NCI-H1436 treated with DMSO at 0.1 percent for 48 hours (cell line): ENCODE measurements at regions not wholly inside any gene's neighbourhood (a gene's known extent, or its start where the extent isn't known, plus 50 kb on each side); places are given as distances from the start of the nearest gene placed in this dataset.

Source experiments
- DNase-seq: peaks from one replicate; lab custom pipeline; 2025; lab: John Stamatoyannopoulos, UW

DNA sequence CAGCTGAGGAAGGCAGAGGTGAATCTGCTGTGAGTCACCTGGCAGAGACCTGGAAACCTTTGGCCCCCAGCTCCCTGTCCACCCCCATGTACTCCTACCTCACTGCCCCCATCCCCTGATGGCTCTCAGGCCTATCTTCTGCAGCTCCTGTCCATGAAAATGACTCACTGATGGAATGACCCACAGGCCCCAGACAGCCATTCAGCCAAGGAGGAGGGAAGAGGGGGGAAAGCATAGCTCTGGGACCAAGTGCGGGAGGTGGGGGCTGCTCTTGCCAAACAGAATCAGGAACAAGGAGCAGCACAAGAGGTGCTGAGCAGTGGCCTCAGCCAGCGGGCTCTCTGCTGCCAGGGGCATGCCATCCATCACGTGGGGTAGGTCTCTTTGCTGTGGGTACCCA is 111.4 kb upstream of the C1QTNF9B start:
- DNase-seq: no peak

DNA sequence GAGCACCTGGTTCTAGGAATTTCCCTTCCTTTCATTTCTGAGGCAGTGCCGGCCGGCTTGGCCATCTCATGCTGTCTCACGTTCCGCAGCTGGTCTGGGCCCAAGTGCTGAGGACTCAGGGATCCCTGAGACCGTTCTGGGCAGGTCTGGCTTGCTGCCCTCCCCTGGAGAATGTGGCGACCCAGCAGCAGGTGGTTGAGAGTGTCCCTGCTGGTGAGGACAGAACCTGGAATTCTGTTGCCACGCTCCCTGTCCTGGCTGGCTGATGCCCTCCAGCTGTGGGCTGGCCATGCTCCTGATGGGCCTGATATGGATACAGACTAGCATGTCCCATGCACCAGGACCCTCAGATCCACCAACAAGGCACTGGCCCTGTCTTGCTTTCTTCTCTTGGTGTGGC is 114.0 kb upstream of the C1QTNF9B start:
- DNase-seq: no peak

DNA sequence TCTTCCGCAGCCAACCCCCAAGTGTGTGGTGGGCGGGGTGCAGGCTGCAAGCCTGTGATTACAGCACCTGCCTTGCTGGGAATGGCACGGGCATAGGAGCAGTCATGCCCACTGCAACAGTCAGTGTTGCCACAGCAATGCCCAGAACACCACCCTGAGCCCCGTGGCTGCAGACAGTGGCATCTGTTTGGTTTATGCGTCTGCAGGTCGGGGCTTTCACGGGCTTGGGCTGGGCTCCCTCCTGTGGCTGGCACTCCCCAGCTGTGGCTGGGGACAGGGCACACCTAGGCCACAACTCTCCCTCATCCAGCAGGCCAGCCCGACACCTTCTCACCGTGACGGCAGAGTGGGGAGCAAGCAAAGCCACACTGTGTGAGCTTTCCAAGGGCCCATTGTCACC is 115.3 kb upstream of the C1QTNF9B start:
- no peak for DNase-seq

DNA sequence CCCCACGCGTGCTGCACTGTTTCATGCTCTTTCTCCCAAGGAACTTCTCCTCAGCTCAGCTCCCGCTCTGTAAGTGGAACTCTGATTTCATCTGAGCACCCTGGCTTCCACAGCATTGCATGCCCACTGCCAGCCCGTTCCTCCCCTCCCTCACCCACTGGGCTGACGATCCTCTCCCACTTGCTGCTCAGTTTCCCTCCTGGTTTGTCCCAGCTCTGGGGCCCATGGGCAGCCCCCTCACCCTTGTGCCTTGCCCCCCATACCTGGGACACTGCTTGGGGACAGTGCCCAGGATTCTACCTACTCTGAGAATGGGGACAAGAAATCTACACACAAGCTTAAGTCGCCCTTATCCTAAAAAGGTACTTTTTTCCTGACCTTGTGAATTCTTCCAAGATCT is 115.9 kb upstream of the C1QTNF9B start:
- DNase-seq: no peak

DNA sequence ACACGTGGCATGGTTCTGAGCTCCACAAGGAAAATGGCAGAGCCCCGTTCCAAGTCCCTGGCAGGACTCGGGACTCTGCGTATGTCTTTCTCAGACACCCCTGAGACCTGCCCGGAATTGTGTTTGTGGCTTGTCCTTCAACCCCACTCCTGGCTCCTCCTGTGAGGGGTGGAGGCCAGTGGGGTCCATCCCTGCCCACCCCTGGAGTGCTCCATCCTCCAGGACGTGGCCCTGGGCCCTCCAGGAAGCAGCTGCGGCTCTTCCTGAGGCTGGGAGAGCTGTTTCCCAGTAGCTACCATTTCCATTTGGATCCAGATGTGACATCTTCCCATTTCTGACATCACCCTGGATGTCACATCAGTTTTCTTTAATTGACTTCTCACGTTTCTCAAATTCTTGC is 118.7 kb upstream of the C1QTNF9B start:
- DNase-seq: no peak

DNA sequence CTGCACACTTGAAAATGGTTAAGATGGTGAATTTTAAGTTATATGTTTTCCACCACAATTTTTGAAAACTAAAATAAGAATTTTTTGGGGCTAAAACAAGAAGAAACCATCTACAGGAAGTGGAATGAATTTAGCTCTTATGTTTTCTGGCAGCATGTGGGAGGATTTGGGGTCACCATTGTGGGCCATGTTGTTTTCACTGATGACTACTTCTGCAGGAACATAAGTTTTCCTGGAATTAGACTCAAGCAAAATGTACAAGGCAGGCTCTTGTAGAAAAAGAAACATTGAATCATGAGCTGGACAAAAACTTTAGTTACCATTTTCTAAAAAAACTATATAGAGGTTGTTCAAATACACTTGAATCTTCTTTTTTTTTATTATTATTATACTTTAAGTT is 125.3 kb upstream of the C1QTNF9B start:
- no peak for DNase-seq

DNA sequence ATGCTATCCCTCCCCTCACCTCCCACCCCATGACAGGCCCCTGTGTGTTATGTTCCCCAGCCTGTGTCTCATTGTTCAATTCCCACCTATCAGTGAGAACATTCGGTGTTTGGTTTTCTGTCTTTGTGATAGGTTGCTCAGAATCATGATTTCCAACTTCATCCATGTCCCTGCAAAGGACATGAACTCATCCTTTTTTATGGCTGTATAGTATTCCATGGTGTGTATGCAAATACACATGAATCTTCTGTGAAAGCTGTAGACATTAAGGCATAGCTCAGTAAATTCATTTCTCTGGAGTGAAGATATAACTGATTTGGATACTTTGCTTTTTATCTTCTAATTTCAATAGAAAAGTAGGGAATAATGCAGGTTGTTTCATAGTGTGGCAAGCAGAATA is 125.8 kb upstream of the C1QTNF9B start:
- no peak for DNase-seq

DNA sequence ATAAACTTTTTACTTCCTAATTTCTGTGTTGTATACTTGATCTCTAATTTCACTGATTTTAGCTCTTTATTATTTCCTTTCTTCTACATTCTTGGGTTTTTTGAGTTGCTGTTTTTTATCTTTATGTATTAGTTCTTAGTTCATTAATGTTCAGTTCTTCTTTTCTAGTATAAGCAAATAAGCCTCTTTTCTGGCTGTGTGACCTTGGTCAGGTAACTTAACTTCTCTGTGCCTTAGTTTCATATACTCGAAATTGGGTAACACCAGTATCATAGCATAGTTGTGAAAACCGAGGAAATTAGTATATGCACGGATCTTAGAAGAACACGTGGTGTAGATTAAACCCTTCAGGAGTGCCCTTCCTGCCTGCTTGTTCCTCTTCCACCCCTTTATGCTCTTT is 130.2 kb upstream of the C1QTNF9B start:
- no peak for DNase-seq

DNA sequence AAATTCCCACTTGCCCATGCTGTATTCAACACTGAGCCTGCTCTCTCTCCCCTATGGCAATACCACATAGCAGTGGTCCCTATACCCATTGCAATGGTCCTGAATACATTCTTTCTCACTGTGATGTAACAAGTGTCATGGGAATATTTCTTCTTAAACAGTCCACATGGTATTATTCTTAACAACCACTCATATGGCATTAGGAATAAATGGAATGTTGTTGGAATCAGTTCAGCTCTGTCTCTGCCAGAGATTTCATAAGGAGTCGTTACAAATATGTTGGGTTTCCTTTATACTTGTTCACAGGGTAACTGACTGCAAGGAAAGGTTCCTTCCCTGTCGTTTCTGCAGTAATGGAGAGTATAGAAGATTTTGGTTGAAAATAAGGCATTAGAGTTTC is 128.3 kb upstream of the SPATA13 start:
- no peak for DNase-seq

DNA sequence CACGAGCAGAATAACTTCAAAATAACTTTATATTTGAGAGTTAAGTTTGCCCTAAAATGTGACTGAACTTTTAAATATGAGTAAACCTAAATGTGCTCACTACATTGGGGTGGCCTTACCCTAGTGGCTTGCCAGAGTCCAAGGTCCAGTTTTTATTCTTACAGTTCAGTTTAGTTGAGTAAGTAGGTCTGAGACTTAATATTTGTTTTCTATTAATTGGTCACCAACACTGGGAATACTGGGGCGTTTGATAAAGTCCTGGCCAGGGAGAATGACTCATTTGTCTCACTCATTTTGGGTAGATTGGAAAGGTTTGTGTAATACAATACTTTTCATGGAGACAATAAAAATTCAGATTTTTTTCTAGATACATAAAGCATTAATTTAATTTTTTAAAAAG is 127.8 kb upstream of the SPATA13 start:
- no peak for DNase-seq

DNA sequence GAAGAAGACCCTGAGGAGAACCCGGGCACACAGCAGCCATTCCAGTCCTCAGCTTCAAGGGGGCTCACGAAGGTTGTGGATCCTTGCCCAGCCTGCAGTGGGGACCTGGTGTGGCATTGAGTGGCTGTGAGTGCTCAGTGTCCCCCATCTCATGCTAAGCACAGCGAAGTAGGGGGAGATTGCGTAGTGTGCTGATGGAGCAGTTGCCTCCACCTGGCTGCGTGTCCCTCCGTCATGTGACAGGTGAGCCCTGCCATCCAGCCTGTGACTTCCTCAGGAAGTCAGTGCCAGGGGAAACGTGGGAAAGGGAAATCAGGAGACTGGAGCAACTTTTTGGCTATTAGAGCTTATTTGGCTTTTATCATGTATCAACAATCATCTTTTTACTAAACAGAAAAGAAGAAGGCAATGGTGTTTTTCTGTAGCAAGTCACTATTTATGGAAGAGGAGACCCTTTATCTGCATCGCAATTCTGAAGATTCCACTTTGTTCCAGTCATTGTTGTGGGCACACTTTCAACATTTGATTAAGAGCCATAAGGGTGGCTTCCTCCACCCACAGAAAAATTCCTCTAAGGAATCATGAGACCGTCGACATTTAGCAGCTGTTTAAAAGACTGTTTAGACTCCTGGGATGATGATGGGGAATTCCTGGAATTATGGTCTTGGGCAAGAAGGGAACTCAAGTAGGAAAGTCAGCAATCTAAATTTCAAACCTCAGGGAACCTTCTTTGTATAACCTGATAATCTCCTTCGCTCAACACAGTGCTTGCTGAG is 126.8 kb upstream of the SPATA13 start:
- no peak for DNase-seq

DNA sequence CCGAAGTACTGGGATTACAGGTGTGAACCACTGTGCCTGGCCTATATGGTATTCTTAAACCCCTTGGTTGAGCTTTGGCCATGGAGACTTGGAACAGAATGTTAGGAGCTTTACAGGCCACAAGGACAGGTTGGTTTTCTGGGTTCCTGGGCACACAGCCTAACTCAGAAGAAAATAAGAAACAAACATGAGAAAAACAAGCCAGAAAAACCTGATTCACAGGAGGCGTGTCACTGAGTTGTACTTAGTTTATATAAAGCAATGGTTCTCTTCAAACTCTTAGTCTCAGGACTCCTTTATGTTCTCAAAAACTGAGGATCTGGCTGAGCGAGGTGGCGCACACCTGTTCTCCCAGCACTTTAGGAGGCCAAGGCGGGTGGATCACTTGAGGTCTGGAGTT is 125.1 kb upstream of the SPATA13 start:
- DNase-seq: no peak

DNA sequence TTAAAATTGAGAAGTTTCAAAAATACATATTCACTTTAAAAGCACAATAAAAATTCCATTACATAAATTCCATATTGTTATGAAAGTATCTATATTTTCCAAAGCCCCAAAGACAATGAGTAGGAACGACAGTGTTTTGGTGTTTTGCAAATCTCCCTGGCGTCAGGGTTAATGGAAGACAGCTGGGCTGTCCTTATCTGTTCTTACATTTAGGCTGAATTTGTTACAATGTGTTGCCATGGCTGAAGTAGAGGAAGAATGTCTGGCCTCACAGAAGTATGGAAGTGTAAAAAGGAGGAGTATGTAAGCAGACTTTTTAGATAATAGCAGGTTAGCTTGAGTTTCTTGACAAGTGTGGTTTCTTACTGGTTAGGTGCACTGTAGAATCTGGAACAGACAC is 124.4 kb upstream of the SPATA13 start:
- DNase-seq: no peak

DNA sequence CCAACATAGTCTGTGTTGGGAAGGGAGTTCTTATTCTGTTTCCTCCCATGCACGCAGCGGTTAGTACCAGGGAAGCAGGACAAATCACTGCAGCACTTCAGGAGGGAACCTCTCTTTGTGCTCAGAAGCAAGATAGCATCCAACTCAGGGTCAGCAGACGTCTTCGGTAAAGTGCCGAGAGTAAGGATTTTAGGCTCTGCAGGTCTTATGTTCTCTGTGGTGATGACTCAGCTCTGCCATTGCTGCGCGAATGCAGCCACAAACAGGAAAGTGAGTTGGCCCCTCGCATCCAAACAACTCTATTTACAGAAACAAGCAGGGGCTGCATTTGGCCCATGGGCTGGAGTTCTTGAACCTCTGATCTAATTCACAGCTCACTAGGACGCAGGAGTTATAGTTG is 122.1 kb upstream of the SPATA13 start:
- DNase-seq: no peak

DNA sequence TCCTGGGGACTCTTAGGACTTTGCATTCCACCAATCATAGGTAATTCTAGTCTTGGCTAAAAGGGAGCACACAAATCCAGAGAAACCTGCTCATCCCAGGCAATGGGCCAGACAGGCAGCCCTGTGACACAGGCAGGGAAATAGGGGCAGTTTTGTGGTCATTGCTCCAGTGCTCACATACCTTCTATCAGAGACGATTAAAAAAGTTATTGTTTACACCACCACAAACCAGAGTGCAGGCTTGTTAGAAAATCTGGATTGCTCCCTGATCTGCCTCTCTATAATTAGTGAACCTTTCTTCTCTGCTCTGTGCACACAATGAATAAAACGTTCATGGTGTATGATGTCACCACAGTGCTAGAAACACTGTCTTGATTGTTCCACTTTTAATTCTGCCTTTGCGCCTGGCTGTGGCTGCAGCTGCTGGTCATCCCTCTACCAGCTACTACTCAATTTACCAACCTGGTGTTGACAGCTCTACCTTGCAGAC is 121.6 kb upstream of the SPATA13 start:
- DNase-seq: no peak

DNA sequence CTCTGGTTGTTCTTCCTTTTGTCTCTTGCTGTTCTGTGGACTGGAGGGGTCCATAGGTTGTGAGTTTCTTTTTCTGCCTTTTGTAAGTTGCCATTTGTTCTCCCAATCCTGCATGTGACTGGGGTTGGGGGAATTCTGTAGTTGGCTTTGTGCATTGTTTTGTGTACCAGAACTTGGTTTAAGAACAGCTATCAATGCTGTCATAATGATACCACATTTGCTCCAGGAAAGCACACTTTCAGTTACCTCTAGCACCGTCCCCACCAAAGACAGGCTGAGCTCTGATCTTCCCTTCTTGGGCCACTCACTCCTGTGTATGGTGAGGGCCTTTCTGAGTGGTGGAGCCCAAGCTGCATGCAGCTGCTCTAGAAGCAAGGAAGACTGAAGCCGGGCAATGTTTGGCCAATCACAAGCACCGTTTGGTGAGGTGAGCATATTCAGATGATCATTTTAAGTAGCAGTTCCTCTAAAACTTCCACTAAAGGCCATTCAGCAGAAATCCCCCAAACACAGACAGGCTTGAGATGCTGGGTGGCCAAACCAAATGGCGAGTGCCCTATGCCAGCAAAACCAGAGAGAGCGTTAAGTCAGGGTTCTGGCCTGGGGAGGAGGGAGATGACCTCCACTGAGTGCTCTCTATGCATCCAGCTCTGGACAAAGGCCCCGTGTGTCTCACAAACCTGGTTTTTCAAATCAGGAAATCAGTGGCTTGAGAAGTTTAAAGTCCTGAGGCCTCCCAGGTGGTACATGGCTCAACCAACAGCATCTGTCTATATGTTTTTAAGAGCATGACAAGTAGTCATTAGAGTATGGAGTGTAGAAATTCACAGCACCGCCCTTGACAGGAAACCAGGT is 120.7 kb upstream of the SPATA13 start:
- no peak for DNase-seq

DNA sequence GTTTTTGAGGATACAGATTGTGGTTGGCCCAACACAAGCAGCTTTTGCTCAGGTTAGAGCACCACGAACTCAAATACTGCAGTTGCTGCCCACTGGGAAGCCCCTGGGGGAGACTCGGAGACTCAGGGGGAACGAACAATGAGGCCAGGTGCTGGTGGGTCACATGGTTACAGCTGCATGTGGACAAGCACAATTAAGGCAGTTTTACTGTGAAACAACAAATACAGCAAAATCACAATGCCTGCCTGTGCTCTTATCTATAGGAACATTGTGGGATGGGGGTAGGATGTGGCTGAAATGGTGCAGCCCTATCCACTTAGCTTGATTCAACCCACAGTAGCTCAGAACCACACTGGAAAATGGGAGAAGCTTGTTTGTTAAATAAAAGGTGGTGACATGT is 119.7 kb upstream of the SPATA13 start:
- no peak for DNase-seq

DNA sequence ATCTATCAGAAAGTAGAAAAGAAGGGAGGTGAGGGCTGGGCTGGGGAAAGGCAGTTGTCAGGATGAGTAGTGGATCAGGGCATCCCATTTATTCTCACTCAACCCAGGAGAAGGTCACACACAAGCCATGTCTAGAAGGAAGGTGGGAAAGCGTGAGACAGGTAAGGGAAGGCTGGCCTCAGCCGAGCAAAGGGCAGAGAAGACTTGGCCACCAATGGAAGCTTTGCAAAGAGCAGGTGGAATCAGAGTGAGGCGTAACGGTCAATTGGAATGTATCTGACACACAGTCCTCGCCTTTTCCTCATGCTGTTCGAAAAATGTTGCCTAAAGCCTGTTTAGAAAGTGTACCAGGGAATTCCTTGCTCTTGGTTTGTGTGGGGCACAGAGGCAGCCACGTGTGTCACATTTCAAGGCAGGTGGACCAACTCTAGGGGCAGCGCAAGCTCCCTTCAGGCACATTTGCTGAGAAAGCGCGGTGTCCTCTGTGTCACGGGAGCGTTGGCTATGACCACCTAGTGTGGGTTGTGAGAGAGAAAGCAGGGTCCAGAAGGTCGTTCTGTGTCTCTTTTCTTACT is 118.8 kb upstream of the SPATA13 start:
- DNase-seq: no peak

DNA sequence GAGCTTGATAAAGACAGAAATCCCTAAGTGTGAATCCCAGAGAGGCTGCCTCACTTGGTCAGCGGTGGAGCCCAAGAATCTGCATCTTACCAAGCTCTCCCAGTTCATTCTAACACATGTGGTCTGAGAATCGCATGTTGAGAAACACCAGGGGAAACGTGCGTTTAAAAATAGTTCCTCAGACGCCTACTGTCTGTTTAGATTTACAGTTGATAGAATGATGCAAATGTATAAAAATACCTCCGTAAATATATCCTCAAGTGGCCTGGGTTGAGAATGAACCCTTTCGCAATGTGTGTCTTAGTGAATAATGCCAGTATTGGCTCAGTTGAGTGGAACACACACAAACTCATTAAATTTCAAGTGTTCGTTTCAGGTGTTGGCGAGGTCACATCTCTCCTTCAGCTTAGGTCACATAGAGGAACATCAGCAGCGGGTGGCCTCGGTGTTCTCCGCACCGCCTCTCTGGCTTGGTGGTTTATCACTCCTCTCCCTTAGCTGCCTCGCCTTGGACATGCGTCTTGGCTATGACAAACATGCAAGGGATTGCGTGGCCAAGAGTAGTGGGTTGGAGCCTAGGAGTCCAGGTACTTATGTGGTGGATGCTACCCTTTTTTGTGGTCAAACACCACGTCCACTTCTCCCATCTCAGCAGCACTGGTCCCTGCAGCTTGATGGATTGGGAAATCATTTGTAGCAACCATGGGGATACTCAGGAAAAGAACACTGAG is 117.6 kb upstream of the SPATA13 start:
- no peak for DNase-seq

DNA sequence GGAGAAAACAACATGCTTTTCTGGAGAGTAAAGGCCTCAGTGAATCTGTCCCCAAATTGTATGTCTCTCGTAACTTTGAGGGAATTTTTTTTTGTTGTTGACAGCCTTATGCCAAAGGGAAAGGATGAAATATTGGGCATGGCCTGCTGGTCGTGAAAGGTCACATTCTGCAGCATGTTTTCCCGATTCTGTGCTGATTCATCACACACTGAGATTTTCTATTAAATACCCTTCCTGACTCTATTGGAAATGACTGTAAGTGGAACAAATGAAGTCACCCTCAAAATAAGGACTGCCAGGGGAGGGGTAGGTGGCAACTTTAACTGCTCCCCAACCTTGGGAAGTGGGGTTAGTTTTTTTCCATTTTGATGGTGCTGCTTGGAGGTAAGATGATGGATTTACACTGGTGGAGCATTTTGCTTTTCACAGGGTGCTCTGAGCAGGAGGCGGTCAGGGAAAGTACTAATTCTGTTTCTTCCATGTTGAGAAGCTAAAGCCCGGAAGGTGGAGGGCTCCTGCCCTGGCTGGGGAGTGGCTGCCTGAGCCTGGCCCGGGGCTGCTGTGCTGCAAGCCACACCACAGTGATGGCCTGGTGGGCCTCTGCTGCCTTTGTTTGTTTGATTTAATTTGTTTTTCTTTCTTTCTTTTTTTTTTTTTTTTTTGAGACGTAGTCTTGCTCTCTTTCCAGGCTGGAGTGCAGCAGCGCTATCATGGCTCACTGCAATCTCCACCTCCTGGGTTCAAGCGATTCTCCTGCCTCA is 116.8 kb upstream of the SPATA13 start:
- no peak for DNase-seq

DNA sequence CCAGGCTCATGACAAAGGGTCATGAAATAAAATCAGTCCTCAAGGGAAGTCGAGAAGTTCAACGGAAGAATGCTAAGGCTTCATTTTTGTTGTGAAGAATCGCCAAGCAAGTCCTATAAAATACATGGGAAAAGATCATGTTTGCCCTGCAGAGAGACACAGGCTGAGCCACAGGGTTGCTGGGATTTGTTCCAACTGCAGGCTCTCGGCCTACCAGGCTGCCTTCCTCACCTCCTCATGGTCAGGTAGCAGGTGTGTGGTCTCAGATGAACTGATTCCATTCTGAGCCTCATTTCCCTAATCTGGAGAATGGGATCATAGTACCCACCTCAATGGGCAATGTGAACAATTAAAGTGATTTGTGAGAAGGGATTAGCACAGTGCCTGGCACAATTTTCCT is 114.9 kb upstream of the SPATA13 start:
- no peak for DNase-seq

DNA sequence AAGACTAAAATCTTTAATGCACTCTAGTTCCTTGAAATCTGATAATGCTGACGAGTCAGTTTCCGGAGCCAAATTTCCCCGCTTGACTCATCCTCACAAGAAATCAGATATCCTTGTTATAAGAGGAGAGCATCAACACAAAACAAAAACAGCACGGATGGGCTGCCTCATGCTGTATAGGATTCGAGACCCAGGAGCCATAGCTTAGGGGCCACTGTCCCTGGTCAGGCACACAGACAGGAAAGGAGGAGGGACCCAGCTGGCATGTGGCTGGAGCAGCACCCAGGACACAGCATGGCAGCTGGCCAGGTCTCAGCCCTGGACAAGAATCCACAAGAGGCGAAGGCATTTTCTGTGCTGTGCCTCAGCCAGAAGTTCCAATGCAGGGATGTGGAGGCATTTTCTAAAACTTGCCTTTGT is 110.2 kb upstream of the SPATA13 start:
- no peak for DNase-seq
